Prostate gland (tissue), 2 donors: ENCODE measurements at regions not wholly inside any gene's neighbourhood (a gene's known extent, or its start where the extent isn't known, plus 50 kb on each side); places are given as distances from the start of the nearest gene placed in this dataset.

Experiments used
- DNase-seq: peaks from one replicate; pipeline ENCODE4 v3.0.0-alpha.2; 2019; ENCODE audit warnings: low spot score
- H3K27ac ChIP-seq, 2 donors: fragments of 200-600 bp; sonication (generic); 2 replicates each; pipeline ENCODE4 v1.5.1; 2017 to 2019
- H3K27me3 ChIP-seq: fragments of 200-600 bp; sonication (generic); replicated peaks from 2 replicates; pipeline ENCODE4 v1.5.1; 2019; ENCODE audit not compliant: insufficient read depth
- H3K36me3 ChIP-seq, 2 donors: fragments of 200-600 bp; sonication (generic); 1 replicate in 1 of 2; 2 replicates in 1 of 2; pipeline versions ENCODE4 v1.5.1 to v1.8.1; 2017 to 2019
- H3K4me1 ChIP-seq: fragments of 200-600 bp; sonication (generic); replicated peaks from 2 replicates; pipeline ENCODE4 v1.5.1; 2019
- H3K4me3 ChIP-seq, 2 donors: fragments of 200-600 bp; sonication (generic); 2 replicates each; pipeline ENCODE4 v1.5.1; 2017 to 2019
- H3K9me3 ChIP-seq: fragments of 200-600 bp; sonication (generic); 2 replicates; pipeline ENCODE4 v1.5.1; 2017
- CTCF ChIP-seq, 4 experiments: fragments of 200-600 bp in 2 of 4; fragments of 450-650 bp in 2 of 4; sonication (generic) in 2 of 4; IDR thresholded peaks; 1 replicate in 3 of 4; 2 replicates in 1 of 4; pipeline ENCODE4 v1.5.1; 2016 to 2019; ENCODE audit warnings: antibody characterized with exemption in 4 of 4, mild to moderate bottlenecking in 2 of 4, moderate library complexity in 2 of 4
- POLR2A ChIP-seq: fragments of 450-650 bp; IDR thresholded peaks from one replicate; pipeline ENCODE4 v1.6.1; 2016; ENCODE audit warnings: antibody characterized with exemption, mild to moderate bottlenecking
- POLR2AphosphoS5 ChIP-seq: sonication (generic); formaldehyde crosslinking; IDR thresholded peaks from one replicate; pipeline ENCODE4 v1.6.1; 2017; ENCODE audit warnings: antibody characterized with exemption
- WGBS: methylation state at CpG from one replicate; pipeline ENCODE4 v1.1.5; 2018; 5-methylcytosine and 5-hydroxymethylcytosine counted together
- intact Hi-C: fragments of 100-400 bp; cut with DNase I; formaldehyde crosslinking; loops from one replicate; pipeline ENCODE4 v1.14.2; 2022

GRCh38 chrX:139191286-139191685 is 339.3 kb upstream of the F9 start:
- intact Hi-C loops = no loop called here
- Histone ChIP-seq H3K27me3 (no peaks in the 10 kb centered on the region), H3K4me1 (no peaks in the 10 kb centered on the region), H3K27ac (no peak overlapping the region), H3K4me3 (no peak overlapping the region), H3K9me3 (no peaks in the 10 kb centered on the region), H3K36me3 (no peaks in the 10 kb centered on the region)
- no peak for TF ChIP-seq CTCF (IDR thresholded peaks at IDR 0.05)
- no peak for TF ChIP-seq POLR2A
- TF ChIP-seq POLR2AphosphoS5 = no peak
- no peak for DNase-seq
- 39% methylated on average over 2 of the region's 2 CpGs for WGBS

- 90% methylated on average over 4 of the region's 4 CpGs for WGBS
- intact Hi-C loops = no loop called here
- Histone ChIP-seq H3K4me1 (no peaks in the 10 kb centered on the region), H3K4me3 (no peak overlapping the region), H3K27ac (no peak overlapping the region), H3K9me3 (no peaks in the 10 kb centered on the region), H3K27me3 (no peaks in the 10 kb centered on the region), H3K36me3 (no peaks in the 10 kb centered on the region)
- TF ChIP-seq CTCF (IDR thresholded peaks at IDR 0.05) = no peak
- no peak for TF ChIP-seq POLR2AphosphoS5
- TF ChIP-seq POLR2A = no peak
- no peak for DNase-seq
Observed at GRCh38 chrX:139187738-139188137, 342.8 kb upstream of the F9 start.

GRCh38 chrX:139186991-139187390 is 343.5 kb upstream of the F9 start:
- Histone ChIP-seq H3K9me3 (no peaks in the 10 kb centered on the region), H3K4me3 (no peak overlapping the region), H3K4me1 (no peaks in the 10 kb centered on the region), H3K27ac (no peak overlapping the region), H3K27me3 (no peaks in the 10 kb centered on the region), H3K36me3 (no peaks in the 10 kb centered on the region)
- intact Hi-C loops = no loop called here
- TF ChIP-seq CTCF (IDR thresholded peaks at IDR 0.05) = no peak
- no peak for TF ChIP-seq POLR2A
- no peak for TF ChIP-seq POLR2AphosphoS5
- DNase-seq = no peak
- 44% methylated on average over 1 of the region's 1 CpG for WGBS

GRCh38 chrX:139179592-139179991 is 350.9 kb upstream of the F9 start:
- Histone ChIP-seq H3K4me3 (no peak overlapping the region), H3K4me1 (no peaks in the 10 kb centered on the region), H3K27me3 (no peaks in the 10 kb centered on the region), H3K27ac (no peak overlapping the region), H3K9me3 (no peaks in the 10 kb centered on the region), H3K36me3 (no peaks in the 10 kb centered on the region)
- WGBS = 85% methylated on average over 1 of the region's 1 CpG
- DNase-seq = no peak
- intact Hi-C loops = no loop called here
- TF ChIP-seq CTCF (IDR thresholded peaks at IDR 0.05) (no peak), POLR2A (no peak), POLR2AphosphoS5 (no peak)

GRCh38 chrX:139178980-139179379 is 351.6 kb upstream of the F9 start:
- intact Hi-C loops = no loop called here
- DNase-seq = no peak
- H3K36me3 ChIP-seq = no peaks in the 10 kb centered on the region
- 98% methylated on average over 4 of the region's 4 CpGs for WGBS
- no peak overlapping the region for H3K4me3 ChIP-seq
- no peak overlapping the region for H3K27ac ChIP-seq
- H3K27me3 ChIP-seq = no peaks in the 10 kb centered on the region
- H3K4me1 ChIP-seq = no peaks in the 10 kb centered on the region
- TF ChIP-seq POLR2AphosphoS5 = no peak
- TF ChIP-seq CTCF (IDR thresholded peaks at IDR 0.05) = no peak
- TF ChIP-seq POLR2A = no peak
- no peaks in the 10 kb centered on the region for H3K9me3 ChIP-seq
